SJSA1 (cell line): ENCODE measurements at regions not wholly inside any gene's neighbourhood (a gene's known extent, or its start where the extent isn't known, plus 50 kb on each side); places are given as distances from the start of the nearest gene placed in this dataset.

Experiments
- DNase-seq, 2 experiments: peaks; one replicate each; pipeline ENCODE4 v3.0.0-alpha.2; 2015 to 2020; ENCODE audit warnings: low spot score in 2 of 2, low read depth in 1 of 2
- H3K27ac ChIP-seq: fragments of 250-450 bp; sonication (Bioruptor Pico); 2 replicates; pipeline ENCODE4 v1.5.1; 2020; ENCODE audit warnings: mild to moderate bottlenecking, moderate library complexity
- H3K27me3 ChIP-seq: fragments of 250-450 bp; sonication (Bioruptor Pico); replicated peaks from 2 replicates; pipeline ENCODE4 v1.5.1; 2020; ENCODE audit warnings: mild to moderate bottlenecking, moderate library complexity
- H3K36me3 ChIP-seq: fragments of 250-450 bp; sonication (Bioruptor Pico); 2 replicates; pipeline ENCODE4 v1.5.1; 2020; ENCODE audit warnings: mild to moderate bottlenecking
- H3K4me1 ChIP-seq: fragments of 250-450 bp; sonication (Bioruptor Pico); replicated peaks from 2 replicates; pipeline ENCODE4 v1.6.1; 2021; ENCODE audit warnings: mild to moderate bottlenecking
- H3K4me3 ChIP-seq: fragments of 250-450 bp; sonication (Bioruptor Pico); 2 replicates; pipeline ENCODE4 v1.5.1; 2020; ENCODE audit warnings: mild to moderate bottlenecking
- H3K9me3 ChIP-seq: fragments of 250-450 bp; sonication (Bioruptor Pico); replicated peaks from 2 replicates; pipeline ENCODE4 v1.5.1; 2020; ENCODE audit warnings: mild to moderate bottlenecking

- Histone ChIP-seq H3K27ac (peak overlapping the region; percentile 30), H3K4me3 (no peak overlapping the region), H3K9me3 (no peaks in the 10 kb centered on the region), H3K27me3 (no peaks in the 10 kb centered on the region), H3K4me1 (peaks cover 31% of the 10 kb centered on the region), H3K36me3 (no peaks in the 10 kb centered on the region)
- DNase-seq: peak in 1 of 2 experiments; percentile 18
These were observed 270.8 kb upstream of the FZD8 start for GRCh38 chr10:35912615-35913569.

GRCh38 chr10:35911954-35912353, 269.9 kb upstream of the FZD8 start:
- no peaks in the 10 kb centered on the region for H3K27me3 ChIP-seq
- no peaks in the 10 kb centered on the region for H3K36me3 ChIP-seq
- no peaks in the 10 kb centered on the region for H3K9me3 ChIP-seq
- peaks cover 31% of the 10 kb centered on the region for H3K4me1 ChIP-seq
- H3K4me3 ChIP-seq: no peak overlapping the region
- H3K27ac ChIP-seq: no peak overlapping the region; the same call in 1 of the 2 replicates
- DNase-seq: no peak

- Histone ChIP-seq H3K36me3 (no peaks in the 10 kb centered on the region), H3K9me3 (no peaks in the 10 kb centered on the region), H3K27me3 (no peaks in the 10 kb centered on the region), H3K4me1 (peaks cover 31% of the 10 kb centered on the region), H3K27ac (peak overlapping the region; percentile 59), H3K4me3 (no peak overlapping the region)
- DNase-seq: no peak
These were observed 269.1 kb upstream of the FZD8 start for GRCh38 chr10:35911233-35911632.

GRCh38 chr10:35910234-35910633, 268.1 kb upstream of the FZD8 start:
- Histone ChIP-seq H3K4me1 (peaks cover 31% of the 10 kb centered on the region), H3K36me3 (no peaks in the 10 kb centered on the region), H3K27me3 (no peaks in the 10 kb centered on the region), H3K4me3 (no peak overlapping the region), H3K9me3 (no peaks in the 10 kb centered on the region), H3K27ac (peak overlapping the region; percentile 59)
- DNase-seq: peak in 1 of 2 experiments; percentile 72

- peak overlapping the region; percentile 59; the same call in 1 of the 2 replicates for H3K27ac ChIP-seq
These were observed 267.1 kb upstream of the FZD8 start for GRCh38 chr10:35909121-35909720.

GRCh38 chr10:35908451-35908850, 266.4 kb upstream of the FZD8 start:
- Histone ChIP-seq H3K27me3 (no peaks in the 10 kb centered on the region), H3K9me3 (no peaks in the 10 kb centered on the region), H3K27ac (no peak overlapping the region), H3K4me1 (peaks cover 27% of the 10 kb centered on the region), H3K36me3 (no peaks in the 10 kb centered on the region), H3K4me3 (no peak overlapping the region)
- DNase-seq: no peak

More at GRCh38 chr10:35909121-35909720, 267.1 kb upstream of the FZD8 start:
- H3K4me1 ChIP-seq: peaks cover 31% of the 10 kb centered on the region
- no peak overlapping the region for H3K4me3 ChIP-seq
- no peaks in the 10 kb centered on the region for H3K36me3 ChIP-seq
- H3K9me3 ChIP-seq: no peaks in the 10 kb centered on the region
- DNase-seq: no peak
- no peaks in the 10 kb centered on the region for H3K27me3 ChIP-seq

GRCh38 chr10:35907548-35907947, 265.5 kb upstream of the FZD8 start:
- Histone ChIP-seq H3K36me3 (no peaks in the 10 kb centered on the region), H3K27me3 (no peaks in the 10 kb centered on the region), H3K4me3 (no peak overlapping the region), H3K9me3 (no peaks in the 10 kb centered on the region), H3K27ac (no peak overlapping the region), H3K4me1 (peaks cover 18% of the 10 kb centered on the region)
- no peak for DNase-seq

- no peaks in the 10 kb centered on the region for H3K36me3 ChIP-seq
- H3K4me1 ChIP-seq: peaks cover 15% of the 10 kb centered on the region
These were observed 264.1 kb upstream of the FZD8 start for GRCh38 chr10:35906155-35906554.

GRCh38 chr10:35903021-35903420, 260.9 kb upstream of the FZD8 start:
- no peaks in the 10 kb centered on the region for H3K27me3 ChIP-seq
- H3K9me3 ChIP-seq: no peaks in the 10 kb centered on the region
- peaks cover 13% of the 10 kb centered on the region for H3K4me1 ChIP-seq
- DNase-seq: no peak
- H3K36me3 ChIP-seq: no peaks in the 10 kb centered on the region
- no peak overlapping the region for H3K4me3 ChIP-seq
- H3K27ac ChIP-seq: no peak overlapping the region

More at GRCh38 chr10:35906155-35906554, 264.1 kb upstream of the FZD8 start:
- Histone ChIP-seq H3K27ac (no peak overlapping the region), H3K27me3 (no peaks in the 10 kb centered on the region), H3K4me3 (no peak overlapping the region), H3K9me3 (no peaks in the 10 kb centered on the region)
- DNase-seq: no peak

GRCh38 chr10:35898716-35899440, 256.8 kb upstream of the FZD8 start:
- Histone ChIP-seq H3K4me3 (no peak overlapping the region), H3K27ac (no peak overlapping the region), H3K9me3 (no peaks in the 10 kb centered on the region; the same call in 1 of the 2 replicates), H3K27me3 (no peaks in the 10 kb centered on the region), H3K4me1 (peaks cover 26% of the 10 kb centered on the region), H3K36me3 (no peaks in the 10 kb centered on the region)
- DNase-seq: no peak

GRCh38 chr10:35896001-35896400, 253.9 kb upstream of the FZD8 start:
- no peaks in the 10 kb centered on the region for H3K36me3 ChIP-seq
- no peaks in the 10 kb centered on the region for H3K27me3 ChIP-seq
- peak in 1 of 2 experiments; percentile 52 for DNase-seq
- H3K4me3 ChIP-seq: no peak overlapping the region
- peak overlapping the region; percentile 32 for H3K27ac ChIP-seq
- peaks cover 29% of the 10 kb centered on the region for H3K4me1 ChIP-seq
- H3K9me3 ChIP-seq: no peaks in the 10 kb centered on the region; the same call in 1 of the 2 replicates

GRCh38 chr10:35895331-35895730, 253.2 kb upstream of the FZD8 start:
- Histone ChIP-seq H3K4me3 (no peak overlapping the region), H3K27me3 (no peaks in the 10 kb centered on the region), H3K36me3 (no peaks in the 10 kb centered on the region), H3K27ac (peak overlapping the region; percentile 32), H3K4me1 (peaks cover 29% of the 10 kb centered on the region), H3K9me3 (no peaks in the 10 kb centered on the region; the same call in 1 of the 2 replicates)
- no peak for DNase-seq

GRCh38 chr10:35892526-35892925, 250.4 kb upstream of the FZD8 start:
- no peak for DNase-seq

More at GRCh38 chr10:35892526-35892925, 250.4 kb upstream of the FZD8 start:
- Histone ChIP-seq H3K36me3 (no peaks in the 10 kb centered on the region), H3K27ac (no peak overlapping the region), H3K4me3 (no peak overlapping the region), H3K27me3 (no peaks in the 10 kb centered on the region), H3K9me3 (no peaks in the 10 kb centered on the region; the same call in 1 of the 2 replicates), H3K4me1 (peaks cover 32% of the 10 kb centered on the region)
